ENCODE measurements at regions not wholly inside any gene's neighbourhood (a gene's known extent, or its start where the extent isn't known, plus 50 kb on each side); places are given as distances from the start of the nearest gene placed in this dataset.
"Not testable (repeated sequence)": the region's sequence is repeated elsewhere in the genome, so short reads cannot be mapped to it uniquely, and the experiment has no call there.

DNA sequence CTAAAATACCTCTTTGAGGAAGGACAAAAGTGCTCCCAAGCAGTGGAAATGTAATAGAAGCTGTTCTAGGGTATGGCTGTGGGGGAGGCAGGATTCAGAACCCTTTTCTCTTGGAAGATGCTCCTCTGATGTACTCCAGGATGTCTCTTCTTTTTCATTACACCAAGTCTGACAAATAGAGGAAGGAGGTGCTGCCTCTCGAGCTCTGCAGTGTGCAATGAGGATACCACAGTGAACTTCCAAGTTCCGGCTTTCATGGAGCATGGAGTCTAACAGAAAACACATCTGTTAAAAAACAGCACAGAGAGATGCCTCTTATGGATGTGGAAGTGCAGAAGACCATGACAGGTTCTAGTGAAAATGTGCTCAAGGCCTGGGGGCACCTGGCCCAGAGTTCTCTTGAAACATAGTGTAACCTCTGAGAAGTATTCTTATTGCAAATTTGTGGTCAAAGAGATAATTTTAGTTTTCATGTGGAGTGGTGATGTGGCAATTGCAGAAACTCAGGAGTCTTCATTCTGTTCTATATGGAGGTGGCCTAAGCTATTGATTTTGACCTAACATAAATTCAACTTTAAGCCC, 362.0 kb upstream of the CITED2 start:
- H3K9ac ChIP-seq (ENCODE audit: low read length in 5 of 5) = no peak overlapping the region
- peaks cover 0 to 11% (median 4%) of the 10 kb centered on the region in 5 donors for H3K4me1 ChIP-seq (ENCODE audit: control insufficient read depth in 5 of 5, insufficient read depth in 5 of 5, low read length in 5 of 5)
- H3K9me3 ChIP-seq (ENCODE audit: control insufficient read depth in 5 of 5, low read length in 5 of 5) = no peaks in the 10 kb centered on the region
- H3K4me3 ChIP-seq (ENCODE audit: low read depth in 1 of 5, low read length in 5 of 5) = no peak overlapping the region
- no peaks in the 10 kb centered on the region for H3K27me3 ChIP-seq (ENCODE audit: control insufficient read depth in 5 of 5, insufficient read depth in 4 of 5, low read length in 5 of 5)
- no peak overlapping the region for H3K27ac ChIP-seq (ENCODE audit: low read depth, low read length)
- H3K36me3 ChIP-seq (ENCODE audit: control insufficient read depth in 5 of 5, insufficient read depth in 5 of 5, low read length in 5 of 5) = no peaks in the 10 kb centered on the region

DNA sequence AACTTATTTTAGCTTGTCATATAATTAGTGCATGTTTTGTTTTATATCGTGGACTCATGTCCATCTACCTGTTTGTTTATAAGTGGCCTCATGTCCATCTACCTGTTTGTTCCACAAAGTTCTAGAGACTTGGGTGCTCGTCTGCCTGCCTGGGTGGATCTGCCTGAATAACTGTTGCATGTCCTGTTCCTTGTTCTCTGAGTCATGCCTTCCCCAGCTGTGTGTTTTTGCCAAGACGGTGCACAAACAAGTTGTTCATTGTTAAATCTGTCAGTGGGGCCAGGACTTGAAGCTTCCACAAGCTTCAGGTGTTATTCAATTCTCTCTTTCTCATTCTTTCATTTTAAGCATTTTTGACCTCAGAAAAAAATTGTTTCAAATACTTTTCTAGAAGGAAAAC, 358.0 kb upstream of the CITED2 start:
- H3K27ac ChIP-seq (ENCODE audit: low read depth, low read length) = no peak overlapping the region
- H3K9ac ChIP-seq (ENCODE audit: low read length in 5 of 5) = no peak overlapping the region
- no peak overlapping the region for H3K4me3 ChIP-seq (ENCODE audit: low read depth in 1 of 5, low read length in 5 of 5)
- H3K27me3 ChIP-seq (ENCODE audit: control insufficient read depth in 5 of 5, insufficient read depth in 4 of 5, low read length in 5 of 5) = no peaks in the 10 kb centered on the region
- peaks cover 0 to 8% (median 0%) of the 10 kb centered on the region in 5 donors for H3K4me1 ChIP-seq (ENCODE audit: control insufficient read depth in 5 of 5, insufficient read depth in 5 of 5, low read length in 5 of 5)
- H3K9me3 ChIP-seq (ENCODE audit: control insufficient read depth in 5 of 5, low read length in 5 of 5) = no peaks in the 10 kb centered on the region
- H3K36me3 ChIP-seq (ENCODE audit: control insufficient read depth in 5 of 5, insufficient read depth in 5 of 5, low read length in 5 of 5) = no peaks in the 10 kb centered on the region

DNA sequence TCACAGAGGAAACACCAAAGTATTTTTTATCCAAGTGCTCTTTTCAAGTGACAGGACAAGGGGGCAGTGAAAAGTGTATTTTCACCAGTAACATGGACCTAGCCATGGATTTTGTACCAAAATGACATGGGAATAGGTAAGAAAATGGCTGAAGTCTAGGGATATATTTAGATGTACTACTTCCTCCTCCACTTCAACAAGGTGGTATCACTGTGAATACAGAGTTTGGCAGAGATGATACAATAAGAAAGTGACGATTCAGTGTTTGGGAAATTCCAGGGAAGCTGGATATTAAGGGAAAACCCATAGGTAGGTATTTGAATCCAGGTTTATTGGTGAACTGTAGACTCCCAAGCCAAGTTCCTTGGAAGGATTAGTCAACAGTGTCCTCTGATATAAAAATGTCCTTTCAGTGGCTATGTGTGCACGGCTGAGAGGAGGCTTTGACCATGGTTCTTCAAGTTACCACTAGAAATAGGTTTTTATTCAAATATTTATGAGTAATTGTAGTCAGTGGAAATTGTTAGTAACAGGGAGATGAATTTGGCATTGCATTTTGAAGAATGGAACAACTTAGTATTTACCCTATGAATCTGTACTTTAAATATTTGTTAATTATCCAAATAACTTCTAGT, 356.0 kb upstream of the CITED2 start:
- Histone ChIP-seq H3K4me3 (ENCODE audit: low read depth in 1 of 5, low read length in 5 of 5) (no peak overlapping the region), H3K27me3 (ENCODE audit: control insufficient read depth in 5 of 5, insufficient read depth in 4 of 5, low read length in 5 of 5) (no peaks in the 10 kb centered on the region)

DNA sequence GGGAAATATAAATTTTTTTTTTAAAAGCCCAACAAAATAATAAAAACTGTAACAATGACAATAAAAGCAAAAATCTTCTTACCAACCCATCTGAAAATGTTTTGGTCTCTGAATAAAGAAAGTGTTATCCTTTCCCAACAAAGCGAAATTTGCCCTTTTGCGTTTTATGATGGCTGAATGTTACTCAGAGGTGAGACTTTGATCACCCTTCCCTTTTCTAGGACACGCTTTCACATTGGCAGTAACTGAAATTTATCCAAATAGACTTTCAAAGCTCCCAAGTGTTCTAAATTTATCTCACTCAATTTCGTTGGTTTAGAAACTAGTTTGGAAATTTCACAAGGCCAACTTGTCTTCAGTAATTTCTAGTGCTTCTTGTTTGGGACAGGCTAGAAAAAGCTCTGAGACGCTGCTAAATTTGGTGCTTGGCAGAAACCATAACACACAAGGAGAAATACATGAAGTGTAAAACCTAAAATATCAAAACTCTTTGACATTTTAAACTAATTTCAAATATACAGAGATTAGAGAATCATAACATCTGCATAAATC, 354.5 kb upstream of the CITED2 start:
- peak overlapping the region; percentile 10 for H3K27ac ChIP-seq (ENCODE audit: low read depth, low read length)

More for the DNA sequence above, 356.0 kb upstream of the CITED2 start:
- Histone ChIP-seq H3K4me1 (ENCODE audit: control insufficient read depth in 5 of 5, insufficient read depth in 5 of 5, low read length in 5 of 5) (peaks cover 0 to 8% (median 0%) of the 10 kb centered on the region in 5 donors), H3K36me3 (ENCODE audit: control insufficient read depth in 5 of 5, insufficient read depth in 5 of 5, low read length in 5 of 5) (no peaks in the 10 kb centered on the region), H3K9me3 (ENCODE audit: control insufficient read depth in 5 of 5, low read length in 5 of 5) (no peaks in the 10 kb centered on the region), H3K27ac (ENCODE audit: low read depth, low read length) (no peak overlapping the region), H3K9ac (ENCODE audit: low read length in 5 of 5) (no peak overlapping the region)

DNA sequence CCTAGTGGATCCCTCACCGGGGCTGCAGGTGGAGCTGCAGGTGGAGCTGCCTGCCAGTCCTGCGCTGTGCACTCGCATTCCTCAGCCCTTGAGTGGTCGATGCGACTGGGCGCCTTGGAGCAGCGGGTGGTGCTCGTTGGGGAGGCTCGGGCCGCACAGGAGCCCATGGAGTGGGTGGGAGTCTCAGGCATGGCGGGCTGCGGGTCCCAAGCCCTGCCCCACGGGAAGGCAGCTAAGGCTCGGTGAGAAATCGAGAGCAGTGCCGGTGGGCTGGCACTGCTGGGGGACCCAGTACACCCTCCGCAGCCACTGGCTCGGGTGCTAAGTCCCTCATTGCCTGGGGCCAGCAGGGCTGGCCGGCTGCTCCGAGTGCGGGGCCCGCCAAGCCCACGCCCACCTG, 351.8 kb upstream of the CITED2 start:
- H3K27ac ChIP-seq (ENCODE audit: low read depth, low read length); H3K27me3 ChIP-seq (ENCODE audit: control insufficient read depth in 5 of 5, insufficient read depth in 4 of 5, low read length in 5 of 5); H3K9ac ChIP-seq (ENCODE audit: low read length in 5 of 5); H3K36me3 ChIP-seq (ENCODE audit: control insufficient read depth in 5 of 5, insufficient read depth in 5 of 5, low read length in 5 of 5); H3K9me3 ChIP-seq (ENCODE audit: control insufficient read depth in 5 of 5, low read length in 5 of 5); H3K4me1 ChIP-seq (ENCODE audit: control insufficient read depth in 5 of 5, insufficient read depth in 5 of 5, low read length in 5 of 5); H3K4me3 ChIP-seq (ENCODE audit: low read depth in 1 of 5, low read length in 5 of 5): not testable (repeated sequence)

More for the DNA sequence above, 354.5 kb upstream of the CITED2 start:
- Histone ChIP-seq H3K36me3 (ENCODE audit: control insufficient read depth in 5 of 5, insufficient read depth in 5 of 5, low read length in 5 of 5) (no peaks in the 10 kb centered on the region), H3K4me1 (ENCODE audit: control insufficient read depth in 5 of 5, insufficient read depth in 5 of 5, low read length in 5 of 5) (peaks cover 0 to 8% (median 0%) of the 10 kb centered on the region in 5 donors), H3K27me3 (ENCODE audit: control insufficient read depth in 5 of 5, insufficient read depth in 4 of 5, low read length in 5 of 5) (no peaks in the 10 kb centered on the region), H3K4me3 (ENCODE audit: low read depth in 1 of 5, low read length in 5 of 5) (no peak overlapping the region), H3K9me3 (ENCODE audit: control insufficient read depth in 5 of 5, low read length in 5 of 5) (no peaks in the 10 kb centered on the region), H3K9ac (ENCODE audit: low read length in 5 of 5) (no peak overlapping the region)

DNA sequence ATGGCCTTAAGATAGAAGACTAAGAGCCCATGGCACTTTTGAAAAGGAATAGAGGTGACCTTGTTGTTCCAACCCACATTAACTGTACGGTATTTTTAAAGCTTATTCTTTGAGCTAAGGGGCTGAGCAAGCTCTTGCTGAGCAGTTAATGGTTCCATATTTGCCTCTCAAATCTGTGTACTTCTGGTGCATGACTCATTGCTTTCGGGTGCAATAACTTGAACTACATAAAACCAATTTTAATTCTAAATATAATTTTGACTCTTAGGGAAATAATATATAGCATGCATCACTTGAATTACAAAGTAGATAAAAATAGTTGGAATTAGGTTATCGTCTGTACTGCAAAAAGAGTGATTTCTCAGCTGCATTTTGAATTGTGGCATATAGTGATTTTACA, 348.1 kb upstream of the CITED2 start:
- Histone ChIP-seq H3K4me3 (ENCODE audit: low read depth in 1 of 5, low read length in 5 of 5) (no peak overlapping the region), H3K9ac (ENCODE audit: low read length in 5 of 5) (no peak overlapping the region), H3K4me1 (ENCODE audit: control insufficient read depth in 5 of 5, insufficient read depth in 5 of 5, low read length in 5 of 5) (no peaks in the 10 kb centered on the region), H3K36me3 (ENCODE audit: control insufficient read depth in 5 of 5, insufficient read depth in 5 of 5, low read length in 5 of 5) (no peaks in the 10 kb centered on the region), H3K27ac (ENCODE audit: low read depth, low read length) (no peak overlapping the region), H3K27me3 (ENCODE audit: control insufficient read depth in 5 of 5, insufficient read depth in 4 of 5, low read length in 5 of 5) (no peaks in the 10 kb centered on the region), H3K9me3 (ENCODE audit: control insufficient read depth in 5 of 5, low read length in 5 of 5) (no peaks in the 10 kb centered on the region)

DNA sequence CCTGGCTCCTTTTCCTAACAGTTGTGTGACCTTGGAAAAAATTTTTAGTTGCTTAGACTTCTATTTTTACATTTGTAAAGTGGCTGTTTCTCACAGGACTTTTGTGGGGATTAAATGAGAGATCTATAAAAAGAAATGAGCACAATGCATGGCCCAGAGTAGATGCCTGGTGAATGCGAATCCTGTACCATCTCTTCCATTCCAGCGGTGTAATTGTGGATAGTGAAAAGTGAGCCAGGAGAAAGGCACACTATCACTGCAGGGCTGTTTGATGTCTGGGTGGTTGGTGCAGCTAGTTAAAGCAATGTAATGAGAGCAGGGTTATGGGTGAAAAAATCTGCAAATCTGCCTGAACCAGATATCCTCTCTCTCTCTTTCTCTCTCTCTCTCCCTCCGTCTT, 347.5 kb upstream of the CITED2 start:
- Histone ChIP-seq H3K9me3 (ENCODE audit: control insufficient read depth in 5 of 5, low read length in 5 of 5) (no peaks in the 10 kb centered on the region), H3K27ac (ENCODE audit: low read depth, low read length) (no peak overlapping the region), H3K4me3 (ENCODE audit: low read depth in 1 of 5, low read length in 5 of 5) (no peak overlapping the region), H3K36me3 (ENCODE audit: control insufficient read depth in 5 of 5, insufficient read depth in 5 of 5, low read length in 5 of 5) (no peaks in the 10 kb centered on the region), H3K9ac (ENCODE audit: low read length in 5 of 5) (no peak overlapping the region), H3K27me3 (ENCODE audit: control insufficient read depth in 5 of 5, insufficient read depth in 4 of 5, low read length in 5 of 5) (no peaks in the 10 kb centered on the region), H3K4me1 (ENCODE audit: control insufficient read depth in 5 of 5, insufficient read depth in 5 of 5, low read length in 5 of 5) (no peaks in the 10 kb centered on the region)

DNA sequence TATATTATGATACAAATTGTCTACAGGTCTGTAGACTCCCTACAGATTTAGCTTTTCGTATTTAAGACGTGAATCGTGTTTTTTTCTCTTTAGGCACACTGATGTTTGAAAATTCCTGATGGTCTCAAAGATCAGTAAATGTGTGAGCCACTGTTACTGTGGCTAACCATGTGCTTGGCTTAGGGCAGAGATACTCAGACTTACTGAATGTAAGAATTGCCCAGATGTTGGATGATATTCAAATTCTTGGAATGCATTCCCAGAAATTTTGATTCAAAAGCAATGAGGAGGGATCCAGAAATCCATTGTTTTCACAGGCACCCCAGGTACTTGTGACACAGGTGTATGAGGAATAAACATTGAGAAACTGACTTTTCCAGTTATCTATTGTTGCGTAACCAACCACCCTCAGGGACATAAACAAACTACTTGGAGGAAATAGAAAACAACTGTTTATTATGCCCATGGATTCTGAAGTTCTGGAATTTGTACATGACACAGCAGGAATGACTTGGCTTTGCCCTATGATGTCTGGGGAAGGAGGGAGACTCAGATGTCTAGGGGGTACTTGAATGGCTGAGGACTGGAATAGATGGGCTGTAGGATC, 339.6 kb upstream of the CITED2 start:
- Histone ChIP-seq H3K27ac (ENCODE audit: low read depth, low read length) (no peak overlapping the region), H3K9me3 (ENCODE audit: control insufficient read depth in 5 of 5, low read length in 5 of 5) (no peaks in the 10 kb centered on the region), H3K4me3 (ENCODE audit: low read depth in 1 of 5, low read length in 5 of 5) (no peak overlapping the region), H3K27me3 (ENCODE audit: control insufficient read depth in 5 of 5, insufficient read depth in 4 of 5, low read length in 5 of 5) (no peaks in the 10 kb centered on the region), H3K36me3 (ENCODE audit: control insufficient read depth in 5 of 5, insufficient read depth in 5 of 5, low read length in 5 of 5) (no peaks in the 10 kb centered on the region), H3K4me1 (ENCODE audit: control insufficient read depth in 5 of 5, insufficient read depth in 5 of 5, low read length in 5 of 5) (peaks cover 0 to 4% (median 0%) of the 10 kb centered on the region in 5 donors), H3K9ac (ENCODE audit: low read length in 5 of 5) (no peak overlapping the region)

DNA sequence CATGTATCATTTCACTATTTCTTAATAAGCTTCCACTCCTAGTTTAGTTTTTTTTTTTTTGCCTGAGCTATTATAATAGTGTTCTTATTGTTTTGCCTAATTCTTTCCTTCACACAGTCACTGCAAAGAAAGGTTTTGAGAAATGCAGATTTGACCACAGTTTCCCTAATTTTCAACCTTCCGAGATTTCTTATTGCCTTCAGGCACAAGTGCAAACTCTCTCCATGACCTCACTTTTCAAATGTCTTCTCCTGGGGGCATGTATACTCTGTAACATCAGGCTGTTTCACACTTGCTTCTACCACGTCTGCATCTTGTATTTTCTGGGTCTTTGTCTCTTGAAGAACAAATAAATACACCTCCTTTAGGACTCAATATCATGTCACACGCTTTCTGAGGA, 339.0 kb upstream of the CITED2 start:
- Histone ChIP-seq H3K27ac (ENCODE audit: low read depth, low read length) (no peak overlapping the region), H3K27me3 (ENCODE audit: control insufficient read depth in 5 of 5, insufficient read depth in 4 of 5, low read length in 5 of 5) (no peaks in the 10 kb centered on the region), H3K4me1 (ENCODE audit: control insufficient read depth in 5 of 5, insufficient read depth in 5 of 5, low read length in 5 of 5) (peaks cover 0 to 10% (median 5%) of the 10 kb centered on the region in 5 donors), H3K36me3 (ENCODE audit: control insufficient read depth in 5 of 5, insufficient read depth in 5 of 5, low read length in 5 of 5) (no peaks in the 10 kb centered on the region), H3K9ac (ENCODE audit: low read length in 5 of 5) (no peak overlapping the region), H3K4me3 (ENCODE audit: low read depth in 1 of 5, low read length in 5 of 5) (no peak overlapping the region), H3K9me3 (ENCODE audit: control insufficient read depth in 5 of 5, low read length in 5 of 5) (no peaks in the 10 kb centered on the region)

DNA sequence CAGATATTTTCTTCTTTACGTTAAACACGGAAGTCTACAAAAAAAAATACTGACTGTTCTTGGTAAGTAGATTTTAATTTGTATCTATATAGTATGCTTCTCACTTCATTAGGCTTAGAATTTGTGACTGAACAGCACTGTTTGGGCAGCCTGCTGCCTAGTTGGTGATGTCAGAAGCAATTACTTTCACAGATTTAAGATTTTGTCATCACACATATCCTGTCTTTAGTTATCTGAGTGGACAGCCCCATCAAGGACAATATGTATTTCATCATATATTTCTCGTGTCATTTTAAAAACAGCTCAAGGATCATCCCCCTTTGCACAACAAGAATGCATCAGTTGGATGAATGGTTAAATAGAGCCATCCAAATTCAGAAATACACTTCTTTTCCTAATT, 338.4 kb upstream of the CITED2 start:
- Histone ChIP-seq H3K4me1 (ENCODE audit: control insufficient read depth in 5 of 5, insufficient read depth in 5 of 5, low read length in 5 of 5) (peaks cover 0 to 11% (median 5%) of the 10 kb centered on the region in 5 donors), H3K9me3 (ENCODE audit: control insufficient read depth in 5 of 5, low read length in 5 of 5) (no peaks in the 10 kb centered on the region), H3K27me3 (ENCODE audit: control insufficient read depth in 5 of 5, insufficient read depth in 4 of 5, low read length in 5 of 5) (no peaks in the 10 kb centered on the region), H3K9ac (ENCODE audit: low read length in 5 of 5) (no peak overlapping the region), H3K36me3 (ENCODE audit: control insufficient read depth in 5 of 5, insufficient read depth in 5 of 5, low read length in 5 of 5) (no peaks in the 10 kb centered on the region), H3K4me3 (ENCODE audit: low read depth in 1 of 5, low read length in 5 of 5) (no peak overlapping the region), H3K27ac (ENCODE audit: low read depth, low read length) (no peak overlapping the region)
